Right ventricle myocardium inferior (tissue), 1 donor: ENCODE measurements at regions not wholly inside any gene's neighbourhood (a gene's known extent, or its start where the extent isn't known, plus 50 kb on each side); places are given as distances from the start of the nearest gene placed in this dataset.
"Not testable (repeated sequence)": the region's sequence is repeated elsewhere in the genome, so short reads cannot be mapped to it uniquely, and the experiment has no call there.

Experiments
- ATAC-seq: fragments of 200-7000 bp; cut with Tn5 transposase; one replicate; pipeline ENCODE4 v1.9.1; 2020; ENCODE audit warnings: mild to moderate bottlenecking, moderate library complexity
- DNase-seq: peaks from one replicate; pipeline ENCODE4 v3.0.0; 2021; ENCODE audit errors: missing footprints
- intact Hi-C: fragments of 100-400 bp; cut with DNase I; formaldehyde crosslinking; loops from one replicate; pipeline ENCODE4 v1.11.0; 2022
- donor health status: DM: no; HTN: yes; CAD: no; lungs with severe emphysema.

DNA sequence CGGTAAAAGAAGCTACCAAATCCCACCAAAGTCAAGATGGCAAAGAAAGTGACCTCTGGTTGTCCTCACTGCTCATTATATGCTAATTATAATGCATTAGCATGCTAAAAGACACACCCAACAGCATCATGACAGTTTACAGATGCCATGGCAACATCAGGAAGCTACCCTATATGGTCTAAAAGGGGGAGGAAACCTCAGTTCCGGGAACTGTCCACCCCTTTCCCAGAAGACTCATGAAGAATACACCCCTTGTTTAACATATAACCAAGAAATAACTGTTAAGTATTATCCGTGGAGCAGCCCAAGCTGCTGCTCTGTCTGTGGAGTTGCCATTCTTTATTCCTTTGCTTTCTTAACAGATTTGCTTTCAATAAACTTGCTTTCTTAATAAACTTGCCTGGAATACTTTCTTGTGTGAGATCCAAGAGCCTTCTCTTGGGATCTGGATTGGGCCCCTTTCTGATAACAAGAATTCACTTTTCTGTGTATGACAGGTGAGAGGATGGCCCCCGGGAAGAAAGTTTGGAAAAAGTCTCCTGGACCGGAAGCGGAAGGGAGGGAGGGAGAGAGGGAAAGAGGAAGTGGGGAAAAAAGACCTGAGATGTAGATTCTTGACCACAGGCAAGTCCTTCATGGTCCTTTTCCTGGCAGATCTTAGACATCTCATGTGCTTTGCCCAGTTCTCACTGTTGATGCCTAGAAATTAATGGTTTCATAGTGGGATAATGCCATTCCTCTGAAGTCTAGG lies 146.7 kb upstream of the ID4 start:
- no peak for ATAC-seq
- intact Hi-C loops: no loop called here
- DNase-seq: no peak

DNA sequence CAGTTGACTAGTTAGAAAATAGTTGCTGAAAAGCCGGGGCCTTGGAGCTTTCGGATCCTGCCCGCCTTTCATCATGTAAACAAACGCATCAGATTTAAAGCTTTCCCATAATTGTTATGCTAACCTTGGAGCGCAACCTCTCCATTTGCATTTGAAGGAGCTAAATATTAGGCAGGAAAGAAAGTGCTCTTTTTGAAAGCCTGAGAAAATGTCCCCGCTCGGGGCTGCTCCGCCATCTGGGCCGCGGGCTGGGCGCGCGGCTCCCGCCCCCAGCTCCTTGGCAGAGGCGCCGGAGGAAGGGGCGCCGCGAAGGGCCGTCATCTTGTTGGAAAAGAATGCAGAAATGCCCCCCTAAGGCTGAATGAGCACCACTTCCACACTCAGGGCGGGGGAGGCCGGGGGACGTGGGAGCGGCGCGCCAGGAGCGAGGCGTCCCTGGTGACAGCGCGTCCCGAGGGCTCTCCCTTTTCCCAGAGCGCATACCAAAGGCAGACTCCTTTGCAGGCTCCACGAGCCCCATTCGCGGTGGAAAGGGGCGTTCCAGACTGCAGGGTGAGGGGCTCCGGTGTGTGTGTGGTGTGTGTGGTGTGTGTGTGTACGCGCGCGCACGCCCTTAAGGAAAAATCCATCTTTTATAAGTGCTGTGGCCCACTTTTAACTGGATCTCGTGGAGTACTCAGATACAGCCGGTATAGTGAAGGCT lies 145.6 kb upstream of the ID4 start:
- DNase-seq: no peak
- no peak for ATAC-seq
- intact Hi-C loops: no loop called here

DNA sequence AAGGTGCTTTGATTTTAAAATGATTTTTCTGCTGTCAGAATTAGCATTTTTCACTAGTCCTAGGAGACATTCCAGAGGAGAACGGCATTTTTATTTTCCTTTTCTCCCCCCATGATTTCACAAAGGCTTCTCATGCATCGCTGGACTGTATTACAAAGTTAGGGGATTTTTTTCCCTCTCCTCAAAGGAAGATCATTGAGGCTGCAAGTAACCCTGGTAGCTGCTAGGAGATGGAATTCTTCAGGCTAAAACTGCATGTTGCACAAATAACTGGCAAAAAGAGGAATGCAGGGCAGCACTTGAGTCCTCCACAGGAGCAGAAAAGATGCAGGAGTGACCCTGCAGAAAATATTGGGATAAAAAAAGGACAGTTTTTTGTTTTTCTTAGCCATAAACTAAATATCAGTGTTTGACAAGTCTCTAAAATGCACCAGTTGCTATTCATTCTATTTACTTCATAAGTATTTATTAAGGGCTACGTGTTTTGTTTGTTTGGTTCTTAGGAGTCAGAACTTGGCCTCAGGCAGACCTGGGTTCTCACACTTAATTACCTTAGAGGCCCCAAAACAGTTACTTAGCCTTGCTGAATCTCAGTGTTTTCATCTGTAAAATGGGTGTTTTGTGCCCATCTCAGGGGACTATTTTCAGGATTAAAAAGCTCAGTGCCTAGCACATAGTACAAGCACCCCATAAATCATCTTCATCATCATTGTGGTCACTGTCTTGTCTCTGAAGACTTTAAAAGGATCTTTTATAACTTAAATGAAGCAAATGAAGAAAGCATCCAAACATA lies 144.5 kb upstream of the ID4 start:
- ATAC-seq (no peak), DNase-seq (no peak)
- intact Hi-C loops: no loop called here

DNA sequence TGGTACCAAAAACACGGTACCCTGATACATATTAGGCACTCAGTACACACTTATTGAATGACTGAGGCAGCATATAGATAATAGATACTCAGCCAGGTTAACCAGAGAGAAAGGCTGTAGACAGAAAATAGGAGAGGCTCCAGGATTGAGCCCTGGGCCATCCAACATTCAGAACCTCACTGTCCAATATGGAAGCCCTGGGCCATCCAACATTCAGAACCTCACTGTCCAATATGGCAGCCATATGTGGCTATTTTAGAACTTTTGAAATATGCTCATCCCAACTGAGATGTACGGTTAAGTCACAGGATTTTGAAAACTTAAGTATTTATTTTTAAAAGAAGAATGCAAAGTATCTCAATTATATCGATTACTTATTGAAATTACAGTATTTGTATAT lies 142.5 kb upstream of the ID4 start:
- ATAC-seq: no peak
- intact Hi-C loops: no loop called here

DNA sequence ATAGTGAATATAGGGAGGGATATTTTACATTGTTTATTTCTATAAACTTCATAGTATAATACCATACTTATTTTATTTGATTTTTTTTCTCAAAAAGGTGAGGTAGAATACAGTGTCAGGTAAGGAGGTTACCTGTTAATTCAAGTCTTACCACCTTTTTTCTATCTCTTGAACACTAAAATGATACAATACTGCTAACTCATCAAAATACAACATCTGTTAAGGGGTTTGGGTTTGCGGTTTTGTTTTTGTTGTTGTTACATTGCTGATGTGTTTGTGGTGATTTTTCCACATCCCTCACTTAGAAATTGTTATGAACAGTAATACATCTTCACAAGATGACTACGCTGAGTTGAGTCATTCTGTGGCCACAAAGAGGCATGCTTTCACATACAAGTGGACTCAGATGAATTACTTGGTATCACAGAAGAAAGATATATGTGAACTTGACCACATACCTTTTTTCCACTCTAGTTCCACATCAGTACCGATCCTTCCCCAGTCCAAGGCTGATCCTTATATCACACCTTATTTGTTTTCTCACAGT lies 139.4 kb upstream of the ID4 start:
- no peak for DNase-seq
- intact Hi-C loops: no loop called here
- ATAC-seq: no peak

More for the DNA sequence above, 142.5 kb upstream of the ID4 start:
- no peak for DNase-seq

DNA sequence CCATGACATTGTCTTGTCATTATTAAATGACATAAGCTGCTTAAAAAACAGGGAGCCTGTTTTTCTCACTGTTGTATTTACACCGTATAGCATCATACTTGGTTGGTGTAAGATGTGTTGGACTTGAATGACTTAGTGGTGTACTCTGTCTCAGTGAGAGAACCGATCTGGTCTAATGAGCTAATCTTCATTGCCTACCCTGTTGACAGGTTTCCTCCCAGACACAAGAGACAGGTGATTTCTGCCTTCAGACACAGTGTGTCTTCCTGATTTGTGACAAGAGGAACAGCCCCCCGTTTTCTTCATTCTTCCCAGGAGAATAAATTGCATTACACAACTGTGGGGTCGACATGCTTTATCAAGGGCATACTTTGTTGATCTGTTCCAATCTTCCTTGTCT lies 137.2 kb upstream of the ID4 start:
- intact Hi-C loops: no loop called here

DNA sequence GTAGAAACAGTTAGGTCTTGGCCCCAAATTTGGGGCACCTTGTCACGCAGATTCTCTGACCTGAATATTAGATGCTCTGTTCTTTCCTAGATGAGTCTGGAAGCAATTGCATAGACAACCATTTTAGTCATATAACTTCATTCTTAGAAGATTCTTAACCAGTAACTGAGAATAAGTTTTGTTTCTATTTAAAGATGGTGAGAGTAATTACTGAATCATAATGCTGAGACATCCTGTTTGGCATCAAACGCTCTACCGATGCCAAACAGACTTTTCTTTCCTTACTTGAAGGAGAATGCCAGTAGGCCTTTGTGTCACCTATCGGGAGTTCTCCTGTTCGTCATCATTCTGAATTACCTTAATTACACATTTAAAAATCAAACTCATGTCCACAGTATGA lies 131.6 kb upstream of the ID4 start:
- DNase-seq: no peak
- no peak for ATAC-seq
- intact Hi-C loops: no loop called here

More for the DNA sequence above, 137.2 kb upstream of the ID4 start:
- no peak for ATAC-seq
- no peak for DNase-seq

DNA sequence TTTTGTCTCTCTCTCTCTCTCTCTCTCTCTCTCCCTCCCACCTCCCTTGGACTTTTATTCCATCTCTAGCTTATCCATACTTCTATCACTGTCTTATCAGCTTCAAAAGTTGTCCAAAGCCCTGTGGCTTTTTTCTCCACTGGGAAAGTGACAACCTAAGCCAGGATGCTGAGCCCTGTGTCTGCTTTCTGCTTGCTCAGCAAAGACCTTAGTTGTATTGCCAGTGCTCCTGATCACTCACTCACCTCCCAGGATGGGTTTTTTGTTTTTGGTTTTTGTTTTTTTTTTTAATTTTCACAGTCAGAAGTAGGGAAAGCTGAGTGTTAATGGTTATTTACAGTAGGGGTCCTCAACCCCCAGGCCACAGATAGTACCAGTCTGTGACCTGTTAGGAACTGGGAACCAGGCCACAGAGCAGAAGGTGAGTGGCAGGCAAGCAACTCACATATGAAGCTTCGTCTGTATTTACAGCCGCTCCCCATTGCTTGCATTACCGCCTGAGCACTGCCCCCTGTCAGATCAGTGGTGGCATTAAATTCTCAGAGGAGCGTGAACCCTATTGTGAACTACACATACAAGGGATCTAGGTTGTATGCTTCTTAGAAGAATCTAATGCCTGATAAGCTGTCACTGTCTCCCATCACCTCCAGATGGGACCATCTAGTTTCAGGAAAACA lies 125.0 kb upstream of the ID4 start:
- no peak for DNase-seq
- intact Hi-C loops: no loop called here
- no peak for ATAC-seq

DNA sequence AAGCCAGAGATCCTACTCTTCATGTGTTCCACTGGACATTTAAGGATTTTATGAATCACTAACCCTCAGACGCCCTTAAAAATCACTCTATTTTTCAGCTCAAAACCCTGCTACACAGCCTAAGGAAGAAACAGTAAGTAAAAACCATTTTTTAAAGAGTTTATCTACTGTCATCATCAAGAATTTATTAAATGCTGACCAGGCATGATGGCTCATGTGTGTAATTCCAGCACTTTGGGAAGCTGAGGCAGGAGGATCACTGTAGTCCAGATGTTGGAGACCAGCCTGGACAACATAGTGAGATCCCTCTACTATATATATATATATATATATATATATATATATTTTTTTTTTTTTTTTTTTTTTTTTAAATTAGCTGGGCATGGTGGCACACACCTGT lies 124.2 kb upstream of the ID4 start:
- ATAC-seq: no peak
- DNase-seq: no peak
- intact Hi-C loops: no loop called here

DNA sequence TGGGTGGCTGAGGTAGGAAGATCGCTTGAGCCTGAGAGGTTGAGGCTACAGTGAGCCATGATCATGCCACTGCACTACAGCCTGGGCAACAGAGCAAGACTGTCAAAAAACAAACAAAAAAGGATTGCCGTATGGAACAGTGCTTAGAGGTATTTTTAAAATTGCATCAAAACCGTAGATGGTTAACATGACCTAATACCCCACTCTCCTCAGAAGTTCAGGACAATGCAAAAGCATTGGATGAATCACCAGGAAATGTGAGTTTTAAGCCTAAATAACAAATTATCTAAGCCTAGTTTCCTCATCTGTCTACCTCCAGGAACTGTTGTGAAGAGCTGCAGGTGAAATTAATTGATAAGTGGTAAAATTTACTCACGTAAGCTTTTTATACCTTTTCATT lies 123.8 kb upstream of the ID4 start:
- intact Hi-C loops: no loop called here
- ATAC-seq: no peak

DNA sequence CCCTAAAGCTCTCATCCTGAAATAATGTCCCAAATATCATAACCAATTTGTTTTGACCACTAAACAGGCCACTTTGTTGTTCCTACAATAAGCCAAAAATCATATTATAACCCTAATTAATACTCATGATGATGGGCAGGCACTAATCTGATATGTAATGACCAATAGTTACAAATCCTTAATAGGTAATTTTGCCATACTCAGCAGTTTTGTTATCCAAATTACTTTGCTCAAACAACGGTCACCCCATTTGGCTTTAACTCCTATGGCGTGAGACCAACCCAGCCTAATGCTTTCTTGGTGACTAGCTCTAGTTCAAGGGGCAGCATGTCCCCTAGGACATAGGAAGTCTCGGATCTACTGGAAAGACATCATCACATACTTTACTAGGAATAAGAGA lies 123.2 kb upstream of the ID4 start:
- ATAC-seq: no peak
- DNase-seq: no peak
- intact Hi-C loops: no loop called here

More for the DNA sequence above, 123.8 kb upstream of the ID4 start:
- DNase-seq: no peak

DNA sequence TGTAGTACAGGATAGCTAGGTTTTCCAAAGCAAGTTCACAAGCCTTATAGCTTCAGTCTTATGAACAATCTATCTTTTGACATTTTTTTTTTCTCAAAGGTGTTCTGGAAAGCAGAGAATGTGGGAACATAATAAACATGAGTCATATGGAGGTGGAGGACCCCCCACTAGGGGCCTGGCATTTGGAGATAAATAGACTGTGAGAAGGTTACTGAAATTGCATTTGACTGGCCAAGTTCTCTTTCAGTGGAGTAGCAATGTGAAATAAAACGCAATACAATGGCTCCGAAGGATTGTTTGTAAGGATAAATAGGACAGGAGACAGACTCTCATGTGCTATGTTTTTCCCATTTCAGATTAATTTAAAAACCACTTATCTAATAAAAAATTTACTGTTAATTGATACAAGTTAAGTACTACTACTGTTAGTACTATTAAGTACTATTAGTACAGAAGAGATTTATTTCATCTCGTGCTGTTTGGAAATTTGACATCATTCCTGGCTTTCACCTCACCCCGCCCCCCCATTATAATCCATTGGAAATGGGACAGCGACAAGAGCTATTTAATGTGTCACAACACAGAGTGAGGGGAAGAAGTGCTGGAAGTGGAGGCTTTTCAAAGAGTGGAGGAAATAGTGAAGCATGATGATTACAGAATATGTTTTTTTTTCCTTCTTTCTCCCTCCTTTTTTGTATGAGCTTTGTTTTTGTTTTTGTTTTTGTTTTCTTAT lies 122.6 kb upstream of the ID4 start:
- DNase-seq: no peak
- ATAC-seq: no peak
- intact Hi-C loops: no loop called here

DNA sequence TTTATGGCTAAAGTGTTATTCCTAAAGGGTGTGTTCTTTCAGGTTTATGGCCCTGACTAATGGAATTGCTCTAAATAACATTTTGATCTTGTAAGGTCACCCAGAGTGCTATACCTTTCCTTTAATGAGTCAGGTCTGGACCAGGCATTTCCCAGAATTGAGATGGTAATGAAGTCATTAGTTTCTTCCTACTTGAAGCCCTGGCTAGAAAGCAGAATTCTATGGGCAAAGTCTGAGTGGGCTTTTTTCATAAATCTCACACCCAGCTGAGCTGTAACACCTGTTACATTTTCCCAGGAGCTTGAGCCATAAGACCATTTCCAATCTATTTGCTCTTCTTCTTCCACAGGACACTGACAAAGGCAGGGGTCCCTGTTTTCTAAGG lies 122.0 kb upstream of the ID4 start:
- ATAC-seq (no peak), DNase-seq (no peak)
- intact Hi-C loops: no loop called here

DNA sequence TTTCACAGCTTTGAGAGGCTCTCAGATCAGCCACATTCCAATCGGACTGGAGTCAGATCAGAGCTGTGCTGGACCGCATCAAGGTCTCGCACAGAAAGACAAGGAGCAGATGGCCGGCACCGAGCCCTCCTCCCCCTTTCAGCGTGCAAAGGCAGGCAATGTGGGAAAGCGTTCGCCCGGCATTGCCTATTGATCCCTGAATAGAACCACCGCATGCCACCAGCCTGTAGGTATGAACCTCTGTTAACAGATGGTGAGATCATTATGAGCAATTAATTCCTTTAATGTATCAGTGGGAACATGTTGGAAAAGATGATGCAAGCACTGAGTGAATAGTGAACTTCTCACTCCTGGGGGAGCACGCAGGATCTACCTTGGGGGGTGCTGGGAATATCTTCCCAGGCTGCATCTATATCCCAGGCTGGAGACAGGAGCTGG lies 117.5 kb upstream of the ID4 start:
- ATAC-seq (no peak), DNase-seq (no peak)
- intact Hi-C loops: no loop called here

DNA sequence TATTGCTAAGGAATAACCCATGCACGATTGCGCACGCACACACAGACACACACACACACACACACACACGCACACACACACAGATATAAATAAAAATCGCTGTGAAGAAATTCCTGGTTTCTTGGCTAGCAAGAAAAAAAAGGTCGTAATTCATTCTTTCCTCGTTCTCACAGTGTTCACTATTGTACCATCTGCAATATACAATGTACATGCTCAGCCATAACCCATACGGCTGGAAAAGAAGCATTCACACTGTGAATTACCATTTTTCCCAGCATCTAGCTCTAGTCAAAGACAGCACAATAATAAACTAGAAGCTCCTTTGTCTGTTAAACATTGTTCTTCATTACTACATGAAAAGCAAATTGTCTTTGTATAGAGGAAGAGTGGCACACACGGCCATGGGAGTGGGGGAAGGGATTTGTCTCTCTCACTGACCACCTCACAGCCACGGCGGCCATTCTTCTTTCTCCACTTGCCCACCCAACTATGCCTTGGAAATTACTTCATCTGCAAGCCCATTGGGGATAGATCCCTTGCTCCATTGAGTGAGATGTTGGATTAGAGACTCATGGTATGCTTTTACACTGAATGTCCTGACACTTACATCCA lies 115.3 kb upstream of the ID4 start:
- intact Hi-C loops: no loop called here
- no peak for ATAC-seq
- no peak for DNase-seq

DNA sequence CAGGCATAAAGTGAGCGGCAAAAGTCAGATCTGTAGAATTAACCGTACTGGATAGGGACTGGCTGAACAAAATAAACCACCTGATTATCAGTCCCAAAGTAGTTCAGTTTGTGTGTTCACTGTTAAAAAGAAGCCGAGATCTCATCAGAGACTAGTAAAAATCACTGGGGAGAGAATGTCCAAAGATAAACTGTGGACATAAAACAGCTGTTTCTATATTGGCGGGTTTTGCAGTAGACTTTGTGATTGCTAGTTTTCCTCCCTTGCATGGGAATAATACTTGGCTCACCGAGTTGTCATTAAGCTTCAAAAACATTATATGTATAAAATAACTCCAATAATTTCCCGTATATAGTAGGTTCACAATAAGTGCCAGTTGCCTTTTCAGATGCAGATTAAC lies 114.2 kb upstream of the ID4 start:
- ATAC-seq (no peak), DNase-seq (no peak)
- intact Hi-C loops: no loop called here

DNA sequence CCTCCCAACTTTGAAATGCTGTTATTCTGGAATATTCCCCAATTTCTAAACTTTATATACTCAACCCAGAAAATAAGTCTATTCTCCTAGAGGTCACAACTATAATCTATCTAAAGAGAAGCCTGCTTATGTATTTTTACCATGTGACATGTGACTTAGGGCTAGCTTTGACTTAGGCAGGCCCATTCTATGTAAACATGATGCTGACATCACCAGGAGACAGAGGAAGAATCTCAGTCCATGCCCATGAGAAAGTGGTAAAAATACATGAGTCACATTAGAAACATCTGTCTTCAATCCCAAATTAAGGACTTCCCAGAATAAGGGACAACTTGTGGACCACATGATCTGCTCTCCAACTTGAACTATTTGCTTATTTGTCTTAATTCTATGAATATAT lies 113.6 kb upstream of the ID4 start:
- no peak for ATAC-seq
- intact Hi-C loops: no loop called here
- no peak for DNase-seq

DNA sequence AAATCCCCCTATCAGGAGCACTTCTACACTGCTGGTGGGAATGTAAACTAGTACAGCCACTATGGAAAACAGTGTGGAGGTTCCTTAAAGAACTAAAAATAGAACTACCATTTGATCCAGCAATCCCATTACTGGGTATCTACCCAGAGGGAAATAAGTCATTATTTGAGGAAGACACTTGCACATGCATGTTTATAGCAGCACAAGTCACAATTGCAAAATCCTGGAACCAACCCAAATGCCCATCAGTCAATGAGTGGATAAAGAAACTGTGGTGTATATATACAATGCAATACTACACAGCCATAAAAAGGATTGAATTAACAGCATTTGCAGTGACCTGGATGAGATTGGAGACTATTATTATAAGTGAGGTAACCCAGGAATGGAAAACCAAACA lies 111.7 kb upstream of the ID4 start:
- intact Hi-C loops: not testable (repeated sequence)

More for the DNA sequence above, 111.7 kb upstream of the ID4 start:
- not testable (repeated sequence) for DNase-seq, ATAC-seq
